CD4-positive, CD25-positive, alpha-beta regulatory T cell (primary cell): ENCODE measurements at regions not wholly inside any gene's neighbourhood (a gene's known extent, or its start where the extent isn't known, plus 50 kb on each side); places are given as distances from the start of the nearest gene placed in this dataset.
"Not testable (repeated sequence)": the region's sequence is repeated elsewhere in the genome, so short reads cannot be mapped to it uniquely, and the experiment has no call there.

Experiments
- ATAC-seq, 2 donors: fragments of 150-1000 bp; cut with Tn5 transposase; one replicate each; pipeline ENCODE4 v1.10.0; 2021; ENCODE audit warnings: low read depth in 2 of 2, moderate number of reproducible peaks in 2 of 2, moderate library complexity in 1 of 2
- DNase-seq, 3 donors: peaks; one replicate each; pipeline versions ENCODE4 v3.0.0 to v3.0.0-alpha.2; 2012 to 2022; ENCODE audit warnings: mixed read lengths in 1 of 3
- H3K27ac ChIP-seq: one replicate; pipeline ENCODE4 v1.7.0; 2013; ENCODE audit warnings: mild to moderate bottlenecking, low read length; ENCODE audit not compliant: insufficient read depth, poor library complexity, severe bottlenecking
- H3K27me3 ChIP-seq: one replicate; pipeline ENCODE4 v1.7.0; 2013; ENCODE audit warnings: low read length; ENCODE audit not compliant: control insufficient read depth, insufficient read depth
- H3K36me3 ChIP-seq: one replicate; pipeline ENCODE4 v1.7.0; 2013; ENCODE audit warnings: mild to moderate bottlenecking, low read length, moderate library complexity; ENCODE audit not compliant: control insufficient read depth, insufficient read depth
- H3K4me1 ChIP-seq: 2 replicates; pipeline ENCODE4 v1.7.0; 2013; ENCODE audit warnings: mild to moderate bottlenecking, low read length; ENCODE audit not compliant: insufficient read depth, control insufficient read depth, poor library complexity, severe bottlenecking
- H3K4me3 ChIP-seq: one replicate; pipeline ENCODE4 v1.7.0; 2013; ENCODE audit warnings: low read depth, mild to moderate bottlenecking, low read length, moderate library complexity
- H3K9me3 ChIP-seq, 2 experiments: 1 replicate in 1 of 2; 2 replicates in 1 of 2; pipeline ENCODE4 v1.7.0; 2013; ENCODE audit warnings: low read length in 2 of 2, mild to moderate bottlenecking in 1 of 2, moderate library complexity in 1 of 2; ENCODE audit not compliant: control insufficient read depth in 2 of 2
- H3K27ac Mint-ChIP-seq, 3 donors: one replicate each; pipeline ENCODE4 v1.8.0; 2020 to 2022; ENCODE audit warnings: mild to moderate bottlenecking in 3 of 3, mixed read lengths in 3 of 3, moderate library complexity in 2 of 3
- H3K27me3 Mint-ChIP-seq: one replicate; pipeline ENCODE4 v1.8.0; 2022; ENCODE audit warnings: mild to moderate bottlenecking, mixed read lengths
- H3K36me3 Mint-ChIP-seq: one replicate; pipeline ENCODE4 v1.8.0; 2020; ENCODE audit warnings: mixed read lengths
- H3K4me1 Mint-ChIP-seq, 4 donors: one replicate each; pipeline ENCODE4 v1.8.0; 2020 to 2022; ENCODE audit warnings: mixed read lengths in 4 of 4, mild to moderate bottlenecking in 1 of 4
- H3K4me3 Mint-ChIP-seq, 4 donors: one replicate each; pipeline ENCODE4 v1.8.0; 2020 to 2022; ENCODE audit warnings: mild to moderate bottlenecking in 4 of 4, mixed read lengths in 4 of 4, moderate library complexity in 3 of 4
- H3K9me3 Mint-ChIP-seq, 7 donors: one replicate each; pipeline ENCODE4 v1.8.0; 2020 to 2022; ENCODE audit warnings: mixed read lengths in 7 of 7, mild to moderate bottlenecking in 3 of 7, moderate library complexity in 2 of 7

GRCh38 chr2:183463821-183464220 lies 339.6 kb downstream of the NUP35 start:
- Mint-ChIP-seq H3K27ac (no peak overlapping the region), H3K36me3 (no peaks in the 10 kb centered on the region)

GRCh38 chr2:183465048-183465447 lies 340.8 kb downstream of the NUP35 start:
- H3K9me3 ChIP-seq: peaks cover 0 to 3% of the 10 kb centered on the region in 2 experiments
- no peaks in the 10 kb centered on the region for H3K4me1 Mint-ChIP-seq
- no peak for DNase-seq
- no peaks in the 10 kb centered on the region for H3K4me1 ChIP-seq
- H3K27ac ChIP-seq: no peak overlapping the region
- H3K27ac Mint-ChIP-seq: no peak overlapping the region
- H3K36me3 Mint-ChIP-seq: no peaks in the 10 kb centered on the region
- no peaks in the 10 kb centered on the region for H3K36me3 ChIP-seq
- no peak overlapping the region for H3K4me3 ChIP-seq
- no peaks in the 10 kb centered on the region for H3K27me3 ChIP-seq
- no peak overlapping the region for H3K4me3 Mint-ChIP-seq
- no peak for ATAC-seq
- H3K27me3 Mint-ChIP-seq: no peaks in the 10 kb centered on the region
- H3K9me3 Mint-ChIP-seq: peaks cover 4 to 19% (median 6%) of the 10 kb centered on the region in 7 donors

More at GRCh38 chr2:183463821-183464220, 339.6 kb downstream of the NUP35 start:
- Histone ChIP-seq H3K27me3 (no peaks in the 10 kb centered on the region), H3K9me3 (no peaks in the 10 kb centered on the region), H3K27ac (no peak overlapping the region), H3K36me3 (no peaks in the 10 kb centered on the region), H3K4me3 (no peak overlapping the region), H3K4me1 (no peaks in the 10 kb centered on the region)
- no peaks in the 10 kb centered on the region for H3K4me1 Mint-ChIP-seq
- DNase-seq: no peak
- H3K27me3 Mint-ChIP-seq: no peaks in the 10 kb centered on the region
- H3K4me3 Mint-ChIP-seq: no peak overlapping the region
- H3K9me3 Mint-ChIP-seq: peaks cover 3 to 11% (median 5%) of the 10 kb centered on the region in 7 donors
- no peak for ATAC-seq

- ATAC-seq (no peak), DNase-seq (no peak)
- Mint-ChIP-seq H3K27ac (no peak overlapping the region), H3K36me3 (no peaks in the 10 kb centered on the region), H3K4me1 (peaks cover 0 to 4% (median 0%) of the 10 kb centered on the region in 4 donors), H3K9me3 (peaks cover 0 to 22% (median 5%) of the 10 kb centered on the region in 7 donors), H3K4me3 (no peak overlapping the region), H3K27me3 (no peaks in the 10 kb centered on the region)
- Histone ChIP-seq H3K27me3 (no peaks in the 10 kb centered on the region), H3K9me3 (peaks cover under 1 to 13% of the 10 kb centered on the region in 2 experiments), H3K36me3 (no peaks in the 10 kb centered on the region), H3K4me1 (no peaks in the 10 kb centered on the region), H3K27ac (no peak overlapping the region), H3K4me3 (no peak overlapping the region)
Measured at GRCh38 chr2:183474912-183475695, 350.9 kb downstream of the NUP35 start.

- peaks cover 0 to 4% (median 0%) of the 10 kb centered on the region in 4 donors for H3K4me1 Mint-ChIP-seq
- Histone ChIP-seq H3K9me3 (peaks cover 0 to 4% of the 10 kb centered on the region in 2 experiments), H3K27ac (no peak overlapping the region), H3K4me3 (no peak overlapping the region), H3K36me3 (no peaks in the 10 kb centered on the region), H3K4me1 (no peaks in the 10 kb centered on the region), H3K27me3 (no peaks in the 10 kb centered on the region)
- no peaks in the 10 kb centered on the region for H3K36me3 Mint-ChIP-seq
- no peak for ATAC-seq
- H3K4me3 Mint-ChIP-seq: no peak overlapping the region
- peaks cover 0 to 24% (median 5%) of the 10 kb centered on the region in 7 donors for H3K9me3 Mint-ChIP-seq
- H3K27ac Mint-ChIP-seq: no peak overlapping the region
- DNase-seq: no peak
- no peaks in the 10 kb centered on the region for H3K27me3 Mint-ChIP-seq
Measured at GRCh38 chr2:183476490-183476889, 352.2 kb downstream of the NUP35 start.

GRCh38 chr2:183477296-183477695 lies 353.1 kb downstream of the NUP35 start:
- DNase-seq: no peak
- no peaks in the 10 kb centered on the region for H3K9me3 ChIP-seq
- Mint-ChIP-seq H3K9me3 (peaks cover 0 to 26% (median 5%) of the 10 kb centered on the region in 7 donors), H3K27ac (no peak overlapping the region), H3K27me3 (no peaks in the 10 kb centered on the region), H3K4me3 (no peak overlapping the region), H3K36me3 (no peaks in the 10 kb centered on the region), H3K4me1 (peaks cover 0 to 4% (median 0%) of the 10 kb centered on the region in 4 donors)
- H3K27me3 ChIP-seq: no peaks in the 10 kb centered on the region
- no peak for ATAC-seq
- no peaks in the 10 kb centered on the region for H3K36me3 ChIP-seq
- no peaks in the 10 kb centered on the region for H3K4me1 ChIP-seq
- no peak overlapping the region for H3K27ac ChIP-seq
- H3K4me3 ChIP-seq: no peak overlapping the region

GRCh38 chr2:183478941-183479595 lies 354.8 kb downstream of the NUP35 start:
- not testable (repeated sequence) for H3K27me3 ChIP-seq, H3K9me3 ChIP-seq, H3K4me3 ChIP-seq, H3K27ac ChIP-seq, H3K4me1 ChIP-seq, H3K4me1 Mint-ChIP-seq, H3K36me3 ChIP-seq, H3K27ac Mint-ChIP-seq, H3K4me3 Mint-ChIP-seq, DNase-seq, ATAC-seq, H3K36me3 Mint-ChIP-seq, H3K27me3 Mint-ChIP-seq
- peaks cover 0 to 29% (median 7%) of the 10 kb centered on the region in 7 donors for H3K9me3 Mint-ChIP-seq

- H3K27me3 ChIP-seq: no peaks in the 10 kb centered on the region
- H3K4me1 ChIP-seq: no peaks in the 10 kb centered on the region
- H3K27ac ChIP-seq: no peak overlapping the region
- Mint-ChIP-seq H3K27ac (no peak overlapping the region), H3K4me3 (no peak overlapping the region), H3K36me3 (no peaks in the 10 kb centered on the region), H3K9me3 (peaks cover 0 to 16% (median 6%) of the 10 kb centered on the region in 7 donors), H3K27me3 (no peaks in the 10 kb centered on the region), H3K4me1 (no peaks in the 10 kb centered on the region)
- H3K36me3 ChIP-seq: no peaks in the 10 kb centered on the region
- no peak for ATAC-seq
- no peak overlapping the region for H3K4me3 ChIP-seq
- H3K9me3 ChIP-seq: no peaks in the 10 kb centered on the region
- no peak for DNase-seq
Measured at GRCh38 chr2:183487326-183487725, 363.1 kb downstream of the NUP35 start.
